ENCODE measurements at regions not wholly inside any gene's neighbourhood (a gene's known extent, or its start where the extent isn't known, plus 50 kb on each side); places are given as distances from the start of the nearest gene placed in this dataset.

GRCh38 chr2:225169396-225169795 is 127.1 kb upstream of the DOCK10 start:
- no peaks in the 10 kb centered on the region for H3K27me3 ChIP-seq (ENCODE audit: insufficient read depth, poor library complexity, severe bottlenecking)
- H3K27ac ChIP-seq (replicated peaks): no peak overlapping the region
- TF ChIP-seq POLR2AphosphoS5 (IDR thresholded peaks at IDR 0.05; ENCODE audit: low read depth) (no peak), REST (IDR thresholded peaks at IDR 0.05; ENCODE audit: insufficient replicate concordance, low read depth) (no peak), CTCF (IDR thresholded peaks at IDR 0.05; ENCODE audit: insufficient read depth, low read length) (no peak), SPI1 (IDR thresholded peaks at IDR 0.05; ENCODE audit: borderline replicate concordance, low read depth) (no peak), GABPA (IDR thresholded peaks at IDR 0.05; ENCODE audit: low read depth) (no peak)
- no peak overlapping the region for H3K4me3 ChIP-seq (replicated peaks; ENCODE audit: insufficient read depth, low read length)
- DNase-seq (ENCODE audit: low read depth in 1 of 2, low spot score in 1 of 2): no peak

GRCh38 chr2:225165052-225165451 is 122.8 kb upstream of the DOCK10 start:
- TF ChIP-seq POLR2AphosphoS5 (IDR thresholded peaks at IDR 0.05; ENCODE audit: low read depth) (no peak), CTCF (IDR thresholded peaks at IDR 0.05; ENCODE audit: insufficient read depth, low read length) (no peak), GABPA (IDR thresholded peaks at IDR 0.05; ENCODE audit: low read depth) (no peak), REST (IDR thresholded peaks at IDR 0.05; ENCODE audit: insufficient replicate concordance, low read depth) (no peak), SPI1 (IDR thresholded peaks at IDR 0.05; ENCODE audit: borderline replicate concordance, low read depth) (no peak)
- Histone ChIP-seq H3K4me3 (replicated peaks; ENCODE audit: insufficient read depth, low read length) (no peak overlapping the region), H3K27me3 (ENCODE audit: insufficient read depth, poor library complexity, severe bottlenecking) (no peaks in the 10 kb centered on the region), H3K27ac (replicated peaks) (no peak overlapping the region)
- DNase-seq (ENCODE audit: low read depth in 1 of 2, low spot score in 1 of 2): no peak

- no peak overlapping the region for H3K27ac ChIP-seq (replicated peaks)
- H3K4me3 ChIP-seq (replicated peaks; ENCODE audit: insufficient read depth, low read length): no peak overlapping the region
- DNase-seq (ENCODE audit: low read depth in 1 of 2, low spot score in 1 of 2): no peak
- no peaks in the 10 kb centered on the region for H3K27me3 ChIP-seq (ENCODE audit: insufficient read depth, poor library complexity, severe bottlenecking)
- TF ChIP-seq REST (IDR thresholded peaks at IDR 0.05; ENCODE audit: insufficient replicate concordance, low read depth) (no peak), CTCF (IDR thresholded peaks at IDR 0.05; ENCODE audit: insufficient read depth, low read length) (no peak), SPI1 (IDR thresholded peaks at IDR 0.05; ENCODE audit: borderline replicate concordance, low read depth) (no peak), POLR2AphosphoS5 (IDR thresholded peaks at IDR 0.05; ENCODE audit: low read depth) (no peak), GABPA (IDR thresholded peaks at IDR 0.05; ENCODE audit: low read depth) (no peak)
Observed at GRCh38 chr2:225164401-225165050, 122.3 kb upstream of the DOCK10 start.
